ENCODE measurements at regions not wholly inside any gene's neighbourhood (a gene's known extent, or its start where the extent isn't known, plus 50 kb on each side); places are given as distances from the start of the nearest gene placed in this dataset.
A peak's percentile ranks its signal among the peaks of the same experiment; 100 is the strongest.

DNA sequence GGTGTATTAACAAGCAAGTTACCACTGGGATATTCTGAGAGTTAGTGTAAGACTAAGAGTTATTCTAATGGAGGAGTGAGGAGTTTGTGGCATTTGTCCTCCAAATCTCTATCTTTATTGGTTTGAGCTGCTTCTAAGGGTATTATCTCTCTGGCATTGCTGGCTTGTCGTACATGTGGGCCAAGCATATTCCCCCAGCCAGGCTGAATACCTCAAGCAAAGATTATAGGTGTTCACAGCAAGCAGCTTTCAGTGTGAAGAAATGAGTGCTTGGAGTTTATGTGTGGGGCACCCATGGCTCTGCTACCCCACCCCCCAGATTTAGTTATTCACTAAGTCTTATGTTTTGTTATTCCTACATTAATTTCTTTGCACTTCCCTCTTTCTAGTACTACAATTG, 193.6 kb upstream of the FANCL start:
- no peaks in the 10 kb centered on the region for H3K9me3 Mint-ChIP-seq (ENCODE audit: insufficient read depth)
- H3K36me3 Mint-ChIP-seq (ENCODE audit: low read depth) = no peaks in the 10 kb centered on the region
- no peak overlapping the region for H3K27ac Mint-ChIP-seq
- H3K4me1 Mint-ChIP-seq (ENCODE audit: low read depth) = no peaks in the 10 kb centered on the region
- ATAC-seq (no peak), DNase-seq (no peak)
- H3K4me3 Mint-ChIP-seq = no peak overlapping the region
- ChIA-PET CTCF (no interaction called here), POLR2A (no interaction called here)
- peaks cover 27% of the 10 kb centered on the region for H3K27me3 Mint-ChIP-seq (ENCODE audit: low read depth)

DNA sequence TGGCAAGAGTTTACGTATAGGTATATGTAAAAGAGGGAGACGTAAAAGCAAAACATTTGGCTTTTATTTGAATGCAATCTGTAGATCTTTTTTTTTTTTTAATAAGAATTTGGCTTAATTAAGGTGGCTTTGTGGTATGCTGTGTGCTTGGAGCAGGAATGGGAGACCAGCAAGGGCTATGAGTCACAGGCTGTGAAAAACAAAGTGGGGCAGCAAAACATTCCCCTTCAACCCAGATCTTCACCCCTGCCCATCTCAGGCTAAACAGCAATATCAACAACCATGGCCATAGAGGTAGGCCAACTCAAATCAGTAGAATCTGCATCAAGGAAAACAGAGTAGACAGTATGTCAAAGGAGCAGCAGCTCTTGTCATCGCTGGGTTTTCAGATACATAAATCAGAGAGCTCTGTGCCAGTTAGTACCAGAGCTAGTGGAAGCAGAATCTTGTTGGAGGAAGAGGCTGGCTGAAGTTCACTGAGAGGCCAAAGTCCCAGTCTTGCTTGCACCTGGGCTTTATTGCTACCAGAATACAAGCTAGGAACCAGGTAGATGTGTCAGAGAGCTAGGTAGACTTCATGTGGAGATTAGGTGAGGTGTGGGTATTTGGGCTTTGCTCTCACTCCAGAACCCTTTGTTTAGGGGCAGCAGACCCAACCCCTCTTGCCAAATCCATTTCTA, 191.5 kb upstream of the FANCL start:
- ATAC-seq (no peak), DNase-seq (no peak)
- POLR2A ChIA-PET = no interaction called here
- Mint-ChIP-seq H3K27me3 (ENCODE audit: low read depth) (peaks cover 38% of the 10 kb centered on the region), H3K4me3 (no peak overlapping the region), H3K36me3 (ENCODE audit: low read depth) (no peaks in the 10 kb centered on the region), H3K4me1 (ENCODE audit: low read depth) (peaks cover 5% of the 10 kb centered on the region), H3K9me3 (ENCODE audit: insufficient read depth) (no peaks in the 10 kb centered on the region), H3K27ac (no peak overlapping the region)
- CTCF ChIA-PET = no interaction called here

DNA sequence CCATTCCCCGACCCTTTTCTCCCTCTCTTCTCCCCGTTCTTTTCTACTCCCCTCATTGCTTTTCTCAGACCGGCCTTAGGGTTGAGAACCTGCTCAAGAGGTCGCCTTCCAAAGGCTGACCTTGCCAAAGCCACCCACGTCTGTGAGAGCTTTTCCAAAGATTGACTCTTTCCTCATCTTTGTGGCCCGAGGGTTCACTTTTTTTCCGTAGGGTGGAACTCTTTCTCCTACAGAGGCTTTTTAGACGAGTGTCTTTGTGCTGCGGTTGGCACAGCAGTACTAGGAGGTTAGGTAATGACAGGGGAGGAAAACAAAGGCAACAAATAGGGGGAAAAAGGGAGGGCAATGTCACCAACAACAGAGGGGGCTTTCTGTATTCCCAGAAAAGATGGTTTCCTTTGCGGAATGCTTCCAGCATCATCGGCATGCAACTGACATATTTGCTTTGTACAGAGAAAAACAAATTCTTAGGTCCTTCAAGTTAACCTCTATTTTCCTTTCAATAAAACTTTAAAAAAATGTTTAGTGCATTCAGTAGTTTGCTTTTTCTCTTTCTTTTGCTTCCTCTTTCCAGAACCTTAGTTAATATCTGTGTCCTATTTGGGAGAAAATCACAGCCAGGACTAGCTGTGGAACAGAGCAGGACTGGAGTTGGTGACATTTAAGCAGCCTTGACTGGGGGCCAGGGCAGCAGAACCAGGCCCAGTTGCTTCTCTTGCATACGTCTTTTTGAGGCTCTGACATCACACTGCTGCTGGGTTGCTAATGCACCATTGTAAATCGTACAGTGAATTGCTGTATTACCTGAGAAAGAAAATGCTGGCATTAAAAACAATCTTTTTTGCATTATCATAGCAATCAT, 188.1 kb upstream of the FANCL start:
- Mint-ChIP-seq H3K27me3 (ENCODE audit: low read depth) (peaks cover 47% of the 10 kb centered on the region), H3K9me3 (ENCODE audit: insufficient read depth) (no peaks in the 10 kb centered on the region), H3K27ac (no peak overlapping the region), H3K4me3 (peak overlapping the region; percentile 50), H3K4me1 (ENCODE audit: low read depth) (peaks cover 10% of the 10 kb centered on the region), H3K36me3 (ENCODE audit: low read depth) (no peaks in the 10 kb centered on the region)
- no peak for DNase-seq
- POLR2A ChIA-PET = no interaction called here
- no peak for ATAC-seq
- CTCF ChIA-PET = no interaction called here

DNA sequence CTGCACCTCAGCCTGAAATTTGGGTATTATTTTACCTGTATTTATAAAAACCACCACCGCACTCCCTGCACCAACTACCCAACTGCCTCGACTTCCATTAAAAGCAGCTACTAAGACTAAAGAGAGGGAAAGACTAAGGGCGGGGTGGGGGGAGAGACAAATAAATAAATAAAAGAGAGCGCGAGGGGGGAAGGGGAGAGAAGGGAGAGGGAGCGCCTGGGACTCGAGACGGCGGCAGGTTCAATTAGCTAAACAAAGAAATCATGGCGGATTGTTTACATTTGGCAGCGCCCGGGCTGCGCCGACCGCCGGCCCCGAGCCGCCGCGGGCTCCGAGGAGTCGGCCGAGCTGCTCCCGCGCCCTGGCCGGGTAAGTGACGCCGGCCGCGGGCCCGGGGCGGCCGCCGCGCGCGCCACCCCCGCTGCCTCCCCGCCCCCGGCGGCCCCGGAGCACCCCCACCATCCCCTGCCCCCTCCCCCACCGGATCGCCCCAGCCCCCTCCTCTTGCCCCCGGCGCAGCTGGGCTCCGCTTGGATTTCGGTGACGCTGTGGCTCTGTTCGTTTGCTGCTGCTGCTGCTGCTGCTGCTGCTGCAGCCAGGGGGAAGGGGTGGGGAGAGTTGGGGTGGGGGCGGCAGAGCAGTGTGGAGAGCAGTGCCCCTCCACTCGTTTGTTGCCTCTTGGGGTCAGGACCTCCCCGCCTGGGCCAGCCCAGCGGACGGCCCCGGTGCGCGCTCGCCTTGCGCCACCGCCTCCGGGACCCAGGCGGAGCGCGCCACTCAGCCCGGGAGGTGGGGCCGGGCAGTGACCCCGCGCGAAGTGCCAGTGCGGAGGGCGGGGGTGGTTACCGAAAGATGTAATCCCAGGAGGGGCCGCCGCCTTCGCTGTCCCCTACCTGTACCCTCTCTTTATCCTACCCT, 187.2 kb upstream of the FANCL start:
- DNase-seq (no peak), ATAC-seq (peak; percentile 77)
- Mint-ChIP-seq H3K9me3 (ENCODE audit: insufficient read depth) (no peaks in the 10 kb centered on the region), H3K4me1 (ENCODE audit: low read depth) (peaks cover 10% of the 10 kb centered on the region), H3K4me3 (peak overlapping the region; percentile 67), H3K36me3 (ENCODE audit: low read depth) (no peaks in the 10 kb centered on the region), H3K27me3 (ENCODE audit: low read depth) (peaks cover 47% of the 10 kb centered on the region), H3K27ac (no peak overlapping the region)
- CTCF ChIA-PET = no interaction called here
- POLR2A ChIA-PET = no interaction called here

DNA sequence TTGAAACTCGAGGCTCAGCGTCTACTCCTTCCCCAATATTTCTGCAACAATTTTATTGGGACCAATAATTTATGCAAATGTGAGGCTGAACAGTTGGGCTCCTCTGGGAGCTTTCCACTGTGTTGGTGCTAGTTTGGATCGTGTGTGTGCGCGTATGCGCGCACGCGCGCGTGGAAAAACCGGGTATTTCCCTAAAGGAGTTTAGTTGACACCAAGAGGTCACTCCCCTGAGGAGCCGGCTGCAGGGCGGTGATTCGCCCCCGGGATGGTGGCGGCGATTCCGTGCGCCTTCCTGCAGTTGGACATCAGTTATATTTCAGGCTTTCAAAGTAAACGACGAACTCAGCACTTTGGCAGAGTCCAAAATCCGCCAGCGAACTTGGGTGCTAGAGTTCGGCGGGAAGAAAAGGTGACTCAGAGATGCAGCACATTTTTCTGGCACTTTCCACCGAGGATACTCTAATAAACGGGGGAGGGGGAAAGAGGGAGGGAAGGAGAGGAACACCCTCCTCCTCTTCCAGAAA, 186.5 kb upstream of the FANCL start:
- ATAC-seq = no peak
- no peak overlapping the region for H3K27ac Mint-ChIP-seq
- H3K4me1 Mint-ChIP-seq (ENCODE audit: low read depth) = peaks cover 10% of the 10 kb centered on the region
- no peaks in the 10 kb centered on the region for H3K9me3 Mint-ChIP-seq (ENCODE audit: insufficient read depth)
- ChIA-PET POLR2A (no interaction called here), CTCF (no interaction called here)
- no peaks in the 10 kb centered on the region for H3K36me3 Mint-ChIP-seq (ENCODE audit: low read depth)
- H3K27me3 Mint-ChIP-seq (ENCODE audit: low read depth) = peaks cover 44% of the 10 kb centered on the region
- DNase-seq = peak; percentile 22
- H3K4me3 Mint-ChIP-seq = peak overlapping the region; percentile 67

DNA sequence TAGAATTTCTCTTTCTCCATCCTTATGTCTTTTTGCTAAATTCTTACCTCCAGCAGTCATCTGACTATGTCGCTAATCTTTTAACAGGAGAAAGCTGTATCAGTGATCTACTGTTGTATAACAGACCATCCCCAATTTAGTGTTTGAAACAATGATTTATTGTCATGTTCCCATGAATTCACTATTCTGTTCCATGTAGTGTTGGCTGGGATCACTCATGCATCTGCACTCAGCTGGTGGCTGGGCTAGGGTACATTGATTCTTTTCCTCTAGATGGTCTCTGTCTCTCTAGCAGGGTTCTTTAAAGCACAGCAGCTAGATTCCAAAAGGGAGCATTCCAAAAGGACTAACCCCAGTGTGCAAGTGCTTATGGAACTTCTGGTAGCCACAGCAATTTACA, 184.2 kb upstream of the FANCL start:
- no peak for DNase-seq
- ChIA-PET CTCF (no interaction called here), POLR2A (interaction anchor here (0.6 kb wide), 1 partner anchor 29 kb away, joined by 6 read pairs; no protein-coding TSS in a partner anchor)
- H3K27me3 Mint-ChIP-seq (ENCODE audit: low read depth) = peaks cover 42% of the 10 kb centered on the region
- no peaks in the 10 kb centered on the region for H3K9me3 Mint-ChIP-seq (ENCODE audit: insufficient read depth)
- no peak overlapping the region for H3K27ac Mint-ChIP-seq
- H3K4me3 Mint-ChIP-seq = no peak overlapping the region
- peaks cover 10% of the 10 kb centered on the region for H3K4me1 Mint-ChIP-seq (ENCODE audit: low read depth)
- ATAC-seq = no peak
- no peaks in the 10 kb centered on the region for H3K36me3 Mint-ChIP-seq (ENCODE audit: low read depth)

DNA sequence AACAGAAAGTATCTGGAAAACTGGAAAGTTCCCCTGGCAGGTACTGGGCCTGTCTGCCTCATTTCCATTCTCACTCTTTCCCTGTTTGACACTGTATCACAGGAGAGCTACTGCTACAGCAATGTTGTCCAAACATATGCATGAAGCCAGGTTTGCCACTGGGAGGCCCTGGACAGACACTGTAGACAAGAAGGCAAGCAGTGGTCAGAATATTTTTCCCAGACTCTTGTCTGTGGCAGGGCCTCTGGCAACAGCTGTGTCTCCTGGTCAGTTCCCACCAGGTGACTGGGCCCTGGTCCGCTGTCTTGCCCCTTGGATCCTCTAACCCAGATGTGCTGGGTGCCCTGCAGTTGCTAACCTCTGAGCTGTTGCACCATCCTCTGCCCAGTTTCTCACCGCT, 178.9 kb upstream of the FANCL start:
- Mint-ChIP-seq H3K27me3 (ENCODE audit: low read depth) (peaks cover 7% of the 10 kb centered on the region), H3K27ac (no peak overlapping the region), H3K9me3 (ENCODE audit: insufficient read depth) (no peaks in the 10 kb centered on the region), H3K36me3 (ENCODE audit: low read depth) (no peaks in the 10 kb centered on the region), H3K4me3 (no peak overlapping the region), H3K4me1 (ENCODE audit: low read depth) (no peaks in the 10 kb centered on the region)
- ChIA-PET POLR2A (no interaction called here), CTCF (no interaction called here)
- ATAC-seq = no peak
- no peak for DNase-seq

DNA sequence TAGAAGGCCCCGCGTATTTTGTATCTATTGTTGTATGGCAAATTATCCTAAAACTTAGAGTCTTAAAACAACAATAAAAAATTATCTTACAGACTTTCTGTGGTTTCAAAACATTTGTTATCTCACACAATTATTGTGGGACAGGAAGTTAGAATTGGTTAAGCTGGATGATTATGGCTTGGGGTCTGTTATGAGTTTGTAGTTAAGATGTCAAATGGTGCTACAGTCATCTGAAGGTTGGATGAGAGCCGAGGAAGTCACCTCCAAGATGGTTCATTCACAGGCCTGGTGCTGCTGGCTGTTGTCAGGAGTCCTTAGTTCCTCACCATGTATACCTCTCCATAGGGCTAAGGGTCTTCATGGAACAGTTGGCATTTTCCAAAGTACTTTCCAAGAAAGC, 175.6 kb upstream of the FANCL start:
- H3K27ac Mint-ChIP-seq = no peak overlapping the region
- no peaks in the 10 kb centered on the region for H3K9me3 Mint-ChIP-seq (ENCODE audit: insufficient read depth)
- H3K4me3 Mint-ChIP-seq = no peak overlapping the region
- ChIA-PET CTCF (no interaction called here), POLR2A (no interaction called here)
- DNase-seq (no peak), ATAC-seq (no peak)
- peaks cover 5% of the 10 kb centered on the region for H3K27me3 Mint-ChIP-seq (ENCODE audit: low read depth)
- H3K36me3 Mint-ChIP-seq (ENCODE audit: low read depth) = no peaks in the 10 kb centered on the region
- no peaks in the 10 kb centered on the region for H3K4me1 Mint-ChIP-seq (ENCODE audit: low read depth)

DNA sequence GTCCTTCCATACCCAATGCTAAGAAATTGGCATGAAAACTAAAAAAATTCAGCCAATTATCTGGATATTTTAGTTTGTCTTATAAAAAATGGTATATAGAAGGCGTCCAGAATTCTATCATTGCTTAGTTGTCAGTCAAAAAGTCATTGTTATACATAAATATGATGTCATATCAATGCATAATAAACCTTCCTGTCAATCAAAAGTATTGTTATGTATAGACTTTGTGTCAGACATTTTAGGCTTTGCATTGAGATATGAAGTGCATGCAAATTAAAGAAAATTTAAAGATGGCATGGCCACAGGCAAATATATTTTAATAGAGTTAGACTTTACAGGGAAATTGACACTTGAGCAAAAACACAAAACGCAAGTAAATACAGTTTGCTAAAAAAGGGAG, 173.4 kb upstream of the FANCL start:
- H3K36me3 Mint-ChIP-seq (ENCODE audit: low read depth) = no peaks in the 10 kb centered on the region
- no peaks in the 10 kb centered on the region for H3K27me3 Mint-ChIP-seq (ENCODE audit: low read depth)
- H3K4me3 Mint-ChIP-seq = no peak overlapping the region
- ATAC-seq (no peak), DNase-seq (no peak)
- ChIA-PET POLR2A (no interaction called here), CTCF (no interaction called here)
- H3K27ac Mint-ChIP-seq = no peak overlapping the region
- H3K9me3 Mint-ChIP-seq (ENCODE audit: insufficient read depth) = no peaks in the 10 kb centered on the region
- H3K4me1 Mint-ChIP-seq (ENCODE audit: low read depth) = no peaks in the 10 kb centered on the region

DNA sequence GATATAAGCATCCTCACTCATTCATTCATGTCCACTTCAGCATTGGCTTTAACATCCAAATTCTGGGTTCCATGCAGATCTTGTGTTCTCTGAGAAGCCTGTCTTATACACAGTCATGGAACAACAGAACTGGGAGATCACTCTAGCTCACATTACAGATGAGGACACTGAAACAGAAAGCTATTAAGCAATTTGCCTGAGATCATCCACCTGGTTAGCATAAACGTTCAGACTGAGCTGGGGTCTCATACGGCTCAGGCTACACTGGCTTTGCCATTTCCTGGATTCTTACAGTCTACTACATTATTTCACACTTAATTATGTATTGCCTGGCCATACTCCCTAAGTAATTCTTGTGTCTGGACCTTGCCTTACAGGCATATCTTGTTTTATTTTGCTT, 169.4 kb upstream of the FANCL start:
- POLR2A ChIA-PET = no interaction called here
- Mint-ChIP-seq H3K9me3 (ENCODE audit: insufficient read depth) (no peaks in the 10 kb centered on the region), H3K27ac (no peak overlapping the region), H3K36me3 (ENCODE audit: low read depth) (no peaks in the 10 kb centered on the region), H3K4me3 (no peak overlapping the region), H3K27me3 (ENCODE audit: low read depth) (no peaks in the 10 kb centered on the region), H3K4me1 (ENCODE audit: low read depth) (no peaks in the 10 kb centered on the region)
- ATAC-seq = no peak
- CTCF ChIA-PET = no interaction called here
- no peak for DNase-seq

DNA sequence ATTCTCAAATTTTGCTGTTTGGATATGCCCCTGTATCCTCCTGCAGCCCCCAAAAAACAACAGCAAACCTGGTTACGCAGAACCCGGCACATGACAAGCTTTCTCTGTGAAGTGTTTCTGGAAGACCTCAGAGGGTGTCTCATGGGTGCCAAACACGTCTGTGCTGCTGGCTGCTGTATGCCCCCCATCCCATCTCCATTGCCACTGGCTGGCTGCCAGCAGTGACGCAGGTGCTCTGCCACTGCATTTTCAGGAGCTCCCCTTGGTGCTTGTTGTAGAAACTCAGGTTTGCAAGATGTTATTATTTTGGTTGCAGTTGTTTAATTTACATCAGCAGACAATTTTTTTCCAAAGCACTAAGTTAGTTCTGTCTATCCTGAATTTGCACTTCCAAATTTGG, 166.4 kb upstream of the FANCL start:
- Mint-ChIP-seq H3K27ac (no peak overlapping the region), H3K36me3 (ENCODE audit: low read depth) (no peaks in the 10 kb centered on the region), H3K27me3 (ENCODE audit: low read depth) (peaks cover 4% of the 10 kb centered on the region), H3K9me3 (ENCODE audit: insufficient read depth) (no peaks in the 10 kb centered on the region), H3K4me1 (ENCODE audit: low read depth) (no peaks in the 10 kb centered on the region), H3K4me3 (no peak overlapping the region)
- DNase-seq (no peak), ATAC-seq (no peak)
- POLR2A ChIA-PET = no interaction called here
- CTCF ChIA-PET = no interaction called here

DNA sequence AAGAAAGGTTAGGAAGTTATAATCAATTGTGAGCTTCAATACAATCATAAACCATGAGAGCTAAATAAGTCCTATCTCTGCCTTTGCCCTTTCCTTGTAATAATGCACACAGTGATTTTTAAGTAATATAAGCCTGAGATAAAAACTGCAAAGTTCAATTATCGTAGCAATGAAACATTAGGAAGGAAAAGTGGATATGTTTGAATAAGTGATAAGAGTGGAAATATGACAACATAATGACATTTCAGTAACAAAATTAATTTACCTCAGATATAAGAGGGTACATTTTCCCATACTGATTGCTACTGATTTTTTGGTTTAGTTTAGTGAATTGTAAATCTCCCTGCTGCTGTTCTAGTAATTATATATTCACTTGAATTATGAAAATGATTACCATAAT, 164.2 kb upstream of the FANCL start:
- POLR2A ChIA-PET = no interaction called here
- CTCF ChIA-PET = no interaction called here
- no peaks in the 10 kb centered on the region for H3K9me3 Mint-ChIP-seq (ENCODE audit: insufficient read depth)

More for the DNA sequence above, 164.2 kb upstream of the FANCL start:
- Mint-ChIP-seq H3K27me3 (ENCODE audit: low read depth) (peaks cover 6% of the 10 kb centered on the region), H3K4me3 (no peak overlapping the region), H3K36me3 (ENCODE audit: low read depth) (no peaks in the 10 kb centered on the region), H3K4me1 (ENCODE audit: low read depth) (no peaks in the 10 kb centered on the region), H3K27ac (no peak overlapping the region)
- DNase-seq = no peak
- no peak for ATAC-seq

Measured in activated CD8-positive, alpha-beta T cell treated with anti-CD3 and anti-CD28 coated beads, Interleukin-2, amount 10 ng/mL, durations not matched to agents 7 days and 5 days (primary cell).